ENCODE measurements at regions not wholly inside any gene's neighbourhood (a gene's known extent, or its start where the extent isn't known, plus 50 kb on each side); places are given as distances from the start of the nearest gene placed in this dataset.

DNA sequence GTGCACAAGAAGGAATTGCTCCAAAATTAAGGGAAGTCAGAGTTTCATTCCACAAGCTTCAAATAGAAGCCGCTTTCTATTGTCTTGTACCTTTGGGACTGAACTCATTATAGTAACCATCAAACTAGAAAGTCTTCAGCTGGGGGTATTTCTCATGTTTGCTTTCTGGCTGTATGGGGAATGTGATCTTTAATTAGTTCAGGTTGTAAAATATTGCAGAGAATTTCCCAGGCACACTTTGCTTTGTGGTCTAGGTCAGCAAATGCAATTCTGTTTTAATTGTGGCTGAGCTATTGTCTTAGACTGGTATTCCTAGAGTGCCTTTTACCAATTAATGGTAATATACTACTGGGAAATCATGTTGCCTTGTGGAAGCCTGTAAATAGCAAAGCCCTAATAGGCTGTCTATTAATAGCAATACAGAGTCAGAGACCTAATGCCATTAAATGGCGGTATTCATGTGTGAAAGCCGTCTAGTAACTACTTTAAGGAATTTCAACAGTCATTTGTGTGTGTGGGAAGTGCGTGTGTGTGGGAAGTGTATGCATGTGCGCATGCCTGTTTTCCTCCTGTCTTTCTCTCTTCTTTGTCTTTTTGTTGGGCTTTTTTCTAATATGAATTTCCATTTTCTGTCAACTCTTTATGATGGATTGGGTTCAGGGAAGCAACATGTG lies 276.6 kb downstream of the FAT3 start:
- no peak for TF ChIP-seq YY1 (IDR thresholded peaks at IDR 0.05)
- no peak for TF ChIP-seq EGR1 (IDR thresholded peaks at IDR 0.05; ENCODE audit: low read depth in 2 of 2)
- TF ChIP-seq, protein P1, sequence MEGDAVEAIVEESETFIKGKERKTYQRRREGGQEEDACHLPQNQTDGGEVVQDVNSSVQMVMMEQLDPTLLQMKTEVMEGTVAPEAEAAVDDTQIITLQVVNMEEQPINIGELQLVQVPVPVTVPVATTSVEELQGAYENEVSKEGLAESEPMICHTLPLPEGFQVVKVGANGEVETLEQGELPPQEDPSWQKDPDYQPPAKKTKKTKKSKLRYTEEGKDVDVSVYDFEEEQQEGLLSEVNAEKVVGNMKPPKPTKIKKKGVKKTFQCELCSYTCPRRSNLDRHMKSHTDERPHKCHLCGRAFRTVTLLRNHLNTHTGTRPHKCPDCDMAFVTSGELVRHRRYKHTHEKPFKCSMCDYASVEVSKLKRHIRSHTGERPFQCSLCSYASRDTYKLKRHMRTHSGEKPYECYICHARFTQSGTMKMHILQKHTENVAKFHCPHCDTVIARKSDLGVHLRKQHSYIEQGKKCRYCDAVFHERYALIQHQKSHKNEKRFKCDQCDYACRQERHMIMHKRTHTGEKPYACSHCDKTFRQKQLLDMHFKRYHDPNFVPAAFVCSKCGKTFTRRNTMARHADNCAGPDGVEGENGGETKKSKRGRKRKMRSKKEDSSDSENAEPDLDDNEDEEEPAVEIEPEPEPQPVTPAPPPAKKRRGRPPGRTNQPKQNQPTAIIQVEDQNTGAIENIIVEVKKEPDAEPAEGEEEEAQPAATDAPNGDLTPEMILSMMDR (IDR thresholded peaks at IDR 0.05; ENCODE audit: low read depth, low read length, missing input control) = no peak
- TF ChIP-seq, protein P2, sequence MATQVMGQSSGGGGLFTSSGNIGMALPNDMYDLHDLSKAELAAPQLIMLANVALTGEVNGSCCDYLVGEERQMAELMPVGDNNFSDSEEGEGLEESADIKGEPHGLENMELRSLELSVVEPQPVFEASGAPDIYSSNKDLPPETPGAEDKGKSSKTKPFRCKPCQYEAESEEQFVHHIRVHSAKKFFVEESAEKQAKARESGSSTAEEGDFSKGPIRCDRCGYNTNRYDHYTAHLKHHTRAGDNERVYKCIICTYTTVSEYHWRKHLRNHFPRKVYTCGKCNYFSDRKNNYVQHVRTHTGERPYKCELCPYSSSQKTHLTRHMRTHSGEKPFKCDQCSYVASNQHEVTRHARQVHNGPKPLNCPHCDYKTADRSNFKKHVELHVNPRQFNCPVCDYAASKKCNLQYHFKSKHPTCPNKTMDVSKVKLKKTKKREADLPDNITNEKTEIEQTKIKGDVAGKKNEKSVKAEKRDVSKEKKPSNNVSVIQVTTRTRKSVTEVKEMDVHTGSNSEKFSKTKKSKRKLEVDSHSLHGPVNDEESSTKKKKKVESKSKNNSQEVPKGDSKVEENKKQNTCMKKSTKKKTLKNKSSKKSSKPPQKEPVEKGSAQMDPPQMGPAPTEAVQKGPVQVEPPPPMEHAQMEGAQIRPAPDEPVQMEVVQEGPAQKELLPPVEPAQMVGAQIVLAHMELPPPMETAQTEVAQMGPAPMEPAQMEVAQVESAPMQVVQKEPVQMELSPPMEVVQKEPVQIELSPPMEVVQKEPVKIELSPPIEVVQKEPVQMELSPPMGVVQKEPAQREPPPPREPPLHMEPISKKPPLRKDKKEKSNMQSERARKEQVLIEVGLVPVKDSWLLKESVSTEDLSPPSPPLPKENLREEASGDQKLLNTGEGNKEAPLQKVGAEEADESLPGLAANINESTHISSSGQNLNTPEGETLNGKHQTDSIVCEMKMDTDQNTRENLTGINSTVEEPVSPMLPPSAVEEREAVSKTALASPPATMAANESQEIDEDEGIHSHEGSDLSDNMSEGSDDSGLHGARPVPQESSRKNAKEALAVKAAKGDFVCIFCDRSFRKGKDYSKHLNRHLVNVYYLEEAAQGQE (IDR thresholded peaks at IDR 0.05) = no peak
- TF ChIP-seq RXRA (IDR thresholded peaks at IDR 0.05) = no peak
- TF ChIP-seq JUND (IDR thresholded peaks at IDR 0.05) = no peak
- no peak for TF ChIP-seq SP1 (IDR thresholded peaks at IDR 0.05)
- TF ChIP-seq, protein P3, sequence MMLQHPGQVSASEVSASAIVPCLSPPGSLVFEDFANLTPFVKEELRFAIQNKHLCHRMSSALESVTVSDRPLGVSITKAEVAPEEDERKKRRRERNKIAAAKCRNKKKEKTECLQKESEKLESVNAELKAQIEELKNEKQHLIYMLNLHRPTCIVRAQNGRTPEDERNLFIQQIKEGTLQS (IDR thresholded peaks at IDR 0.05) = no peak
- no peak for TF ChIP-seq RAD21 (IDR thresholded peaks at IDR 0.05)
- TF ChIP-seq FOXA1 (IDR thresholded peaks at IDR 0.05) = no peak
- TF ChIP-seq HNF4A (conservative IDR thresholded peaks at IDR 0.05) = no peak
- TF ChIP-seq, protein P4, sequence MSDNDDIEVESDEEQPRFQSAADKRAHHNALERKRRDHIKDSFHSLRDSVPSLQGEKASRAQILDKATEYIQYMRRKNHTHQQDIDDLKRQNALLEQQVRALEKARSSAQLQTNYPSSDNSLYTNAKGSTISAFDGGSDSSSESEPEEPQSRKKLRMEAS (IDR thresholded peaks at IDR 0.05) = no peak
- no peak for TF ChIP-seq GABPA (IDR thresholded peaks at IDR 0.05 in 1 of 2, conservative IDR thresholded peaks at IDR 0.05 in 1 of 2)

Data from liver (tissue), 3 donors.